Small intestine (tissue), 7 donors: ENCODE measurements at regions not wholly inside any gene's neighbourhood (a gene's known extent, or its start where the extent isn't known, plus 50 kb on each side); places are given as distances from the start of the nearest gene placed in this dataset.
A peak's percentile ranks its signal among the peaks of the same experiment; 100 is the strongest.

Source experiments
- DNase-seq, 2 donors: peaks; one replicate each; pipeline versions ENCODE4 v3.0.0 to v3.0.0-alpha.2; 2013
- FAIRE-seq: peaks from 2 replicates; lab custom pipeline; 2012; peaks lifted over from hg19 to GRCh38; lab: Jason Lieb, UNC
- H3K27ac ChIP-seq, 3 donors: one replicate each; pipeline ENCODE4 v1.5.1; 2013; ENCODE audit warnings: low read length in 2 of 3, mild to moderate bottlenecking in 2 of 3, control low read depth in 1 of 3, inconsistent platforms in 1 of 3, low read depth in 1 of 3, moderate library complexity in 1 of 3
- H3K27me3 ChIP-seq, 3 donors: one replicate each; pipeline ENCODE4 v1.6.1; 2013; ENCODE audit warnings: low read length in 3 of 3, inconsistent platforms in 1 of 3; ENCODE audit not compliant: control insufficient read depth in 3 of 3, insufficient read depth in 3 of 3
- H3K36me3 ChIP-seq, 3 donors: one replicate each; pipeline ENCODE4 v1.6.1; 2013; ENCODE audit warnings: low read length in 3 of 3, inconsistent platforms in 1 of 3, low read depth in 1 of 3, mild to moderate bottlenecking in 1 of 3, moderate library complexity in 1 of 3; ENCODE audit not compliant: control insufficient read depth in 3 of 3, insufficient read depth in 2 of 3
- H3K4me1 ChIP-seq, 3 donors: one replicate each; pipeline ENCODE4 v1.6.1; 2013; ENCODE audit warnings: low read length in 2 of 3, inconsistent platforms in 1 of 3, low read depth in 1 of 3, mild to moderate bottlenecking in 1 of 3, moderate library complexity in 1 of 3; ENCODE audit not compliant: control insufficient read depth in 3 of 3, insufficient read depth in 2 of 3
- H3K4me3 ChIP-seq, 3 donors: one replicate each; pipeline ENCODE4 v1.5.1; 2013; ENCODE audit warnings: low read length in 3 of 3, control low read depth in 1 of 3, inconsistent platforms in 1 of 3, low read depth in 1 of 3, mild to moderate bottlenecking in 1 of 3, moderate library complexity in 1 of 3
- H3K9me3 ChIP-seq, 2 donors: one replicate each; pipeline ENCODE4 v1.6.1; 2013; ENCODE audit warnings: low read depth in 1 of 2, low read length in 1 of 2; ENCODE audit not compliant: control insufficient read depth in 2 of 2, insufficient read depth in 1 of 2
- WGBS, 3 donors: extraction: QIAGEN DNeasy Blood & Tissue Kit; methylation state at CpG; one replicate each; pipeline ENCODE4 v1.1.7; 2013; 5-methylcytosine and 5-hydroxymethylcytosine counted together
- donor health status: healthy with polysubstance abuse.
- donor health status: control.
- donor health status: control.
- donor health status: Bipolar disorder and iron deficiency.
- donor health status: healthy.

DNA sequence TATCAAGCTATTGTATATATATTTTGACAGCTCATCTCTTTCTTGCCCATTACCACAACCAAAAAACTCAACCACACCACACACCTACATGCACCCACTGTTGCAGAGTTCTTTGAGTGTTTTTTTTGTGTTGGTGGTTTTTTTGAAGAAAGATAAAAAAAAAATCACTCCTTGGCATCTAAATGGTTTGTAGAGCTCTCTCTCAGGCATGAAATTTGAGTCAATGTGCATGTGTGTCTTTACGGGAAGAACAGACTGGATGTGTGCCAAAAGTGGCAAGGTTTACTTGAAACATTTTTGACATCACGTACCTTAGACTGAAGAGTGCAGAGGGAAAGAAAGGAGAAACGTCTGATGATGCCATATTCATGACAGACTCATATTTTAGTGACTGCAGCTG, 154.2 kb downstream of the FHIP1A start:
- Histone ChIP-seq H3K36me3 (no peaks in the 10 kb centered on the region), H3K9me3 (no peaks in the 10 kb centered on the region), H3K27ac (no peak overlapping the region), H3K4me1 (peaks cover 3 to 25% (median 4%) of the 10 kb centered on the region in 3 donors), H3K27me3 (no peaks in the 10 kb centered on the region), H3K4me3 (no peak overlapping the region)
- WGBS, 3 donors, result 1 to 13% (median 13%) methylated on average over 3 of the region's 3 CpGs
- peak in 1 of 2 donors; percentile 72 for DNase-seq
- no peak for FAIRE-seq

DNA sequence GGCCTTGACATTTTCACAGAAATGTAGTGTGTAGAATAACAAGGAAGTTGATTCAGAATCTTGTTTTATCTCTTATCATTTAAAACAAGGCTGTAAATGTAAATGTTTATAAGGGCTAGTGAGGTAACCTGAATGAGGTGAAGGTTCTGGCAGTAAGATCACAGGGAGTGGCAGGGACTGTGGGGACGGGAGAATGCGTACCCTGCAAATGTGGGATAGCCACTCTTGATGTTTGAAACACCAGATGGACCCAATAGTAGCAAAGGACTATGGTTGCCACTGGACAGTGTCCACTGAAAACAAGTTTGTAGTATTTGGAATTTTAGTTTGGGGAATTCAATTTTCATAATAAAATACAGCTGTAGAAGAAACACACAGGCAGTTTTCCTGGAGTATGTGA, 155.3 kb downstream of the FHIP1A start:
- Histone ChIP-seq H3K27ac (peak overlapping the region; percentile 38 to 66 (median 55)), H3K36me3 (no peaks in the 10 kb centered on the region), H3K27me3 (no peaks in the 10 kb centered on the region), H3K9me3 (no peaks in the 10 kb centered on the region), H3K4me1 (peaks cover 3 to 25% (median 4%) of the 10 kb centered on the region in 3 donors), H3K4me3 (no peak overlapping the region)
- DNase-seq (peak; percentile 70 to 83), FAIRE-seq (peak; percentile 93)
- WGBS, 3 donors, result 24 to 61% (median 40%) methylated on average over 2 of the region's 2 CpGs

DNA sequence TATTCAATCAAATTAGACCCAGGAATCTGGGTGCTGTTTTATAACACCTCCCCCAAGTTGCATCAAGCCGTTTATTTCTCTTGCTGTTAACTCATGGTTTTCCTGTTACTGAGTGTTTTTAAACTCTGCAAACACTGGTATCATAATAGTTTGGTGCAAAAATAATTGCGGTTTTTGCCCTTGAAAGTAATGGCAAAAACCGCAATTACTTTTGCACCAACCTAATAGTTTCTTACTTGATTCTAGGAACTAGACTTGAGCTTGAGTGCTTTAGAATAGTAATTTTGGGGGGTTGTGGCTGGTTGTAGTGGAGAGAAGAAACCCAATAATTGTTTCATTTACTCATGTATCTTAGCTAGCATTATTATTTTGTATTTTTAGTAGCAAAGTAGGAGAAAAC, 156.6 kb downstream of the FHIP1A start:
- peaks cover 3 to 25% (median 4%) of the 10 kb centered on the region in 3 donors for H3K4me1 ChIP-seq
- no peak overlapping the region for H3K4me3 ChIP-seq
- no peak overlapping the region for H3K27ac ChIP-seq
- no peaks in the 10 kb centered on the region for H3K36me3 ChIP-seq
- no peaks in the 10 kb centered on the region for H3K27me3 ChIP-seq
- H3K9me3 ChIP-seq, result no peaks in the 10 kb centered on the region
- FAIRE-seq (no peak), DNase-seq (no peak)
- WGBS, 3 donors, result 27 to 69% (median 37%) methylated on average over 3 of the region's 3 CpGs

DNA sequence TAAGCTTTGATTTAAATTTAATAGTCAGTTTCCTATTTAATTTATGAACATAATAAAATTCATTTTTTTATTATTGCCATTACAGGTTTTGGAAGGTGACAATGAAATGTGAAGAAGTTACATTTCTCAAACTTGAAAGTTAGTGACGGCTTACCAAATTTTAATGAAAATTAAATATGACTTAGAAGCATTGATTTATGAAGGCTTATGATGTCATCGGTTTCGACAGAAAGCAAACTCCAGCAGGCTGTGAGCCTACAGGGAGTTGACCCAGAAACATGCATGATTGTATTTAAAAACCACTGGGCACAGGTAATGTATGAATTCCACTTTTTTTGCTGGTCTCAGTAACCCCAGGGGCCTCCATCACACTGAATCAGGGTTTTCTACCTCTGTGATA, 157.1 kb downstream of the FHIP1A start:
- peaks cover 3 to 25% (median 4%) of the 10 kb centered on the region in 3 donors for H3K4me1 ChIP-seq
- H3K9me3 ChIP-seq, result no peaks in the 10 kb centered on the region
- 46 to 79% (median 72%) methylated on average over 3 of the region's 3 CpGs for WGBS, 3 donors
- no peak overlapping the region for H3K4me3 ChIP-seq
- H3K36me3 ChIP-seq, result no peaks in the 10 kb centered on the region
- no peaks in the 10 kb centered on the region for H3K27me3 ChIP-seq
- H3K27ac ChIP-seq, result no peak overlapping the region
- DNase-seq, result peak in 1 of 2 donors; percentile 20
- FAIRE-seq, result no peak

DNA sequence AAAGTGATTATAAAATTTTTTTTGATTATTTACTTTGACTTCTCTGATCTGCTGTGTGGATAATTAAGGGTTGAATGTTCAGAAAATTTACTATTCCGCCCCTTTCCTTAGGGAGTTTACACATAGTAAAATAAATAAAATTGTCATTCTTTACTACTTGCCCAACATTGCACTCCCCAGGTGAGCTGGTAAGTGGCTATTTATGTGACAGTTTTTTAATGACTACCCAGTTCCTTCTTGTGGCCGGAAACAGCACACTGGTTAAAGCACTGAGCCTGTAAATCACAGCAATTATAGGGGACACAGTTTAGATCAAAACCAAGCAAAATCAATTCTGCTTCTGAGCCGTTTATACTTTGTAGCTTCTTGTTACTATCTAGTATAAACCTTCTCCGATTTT, 158.1 kb downstream of the FHIP1A start:
- FAIRE-seq, result no peak
- WGBS, 3 donors, result 27 to 51% (median 42%) methylated on average over 4 of the region's 4 CpGs
- no peak overlapping the region for H3K27ac ChIP-seq
- DNase-seq, result no peak
- no peak overlapping the region for H3K4me3 ChIP-seq
- no peaks in the 10 kb centered on the region for H3K27me3 ChIP-seq
- no peaks in the 10 kb centered on the region for H3K9me3 ChIP-seq
- H3K4me1 ChIP-seq, result peaks cover 1 to 25% (median 2%) of the 10 kb centered on the region in 3 donors
- H3K36me3 ChIP-seq, result no peaks in the 10 kb centered on the region

DNA sequence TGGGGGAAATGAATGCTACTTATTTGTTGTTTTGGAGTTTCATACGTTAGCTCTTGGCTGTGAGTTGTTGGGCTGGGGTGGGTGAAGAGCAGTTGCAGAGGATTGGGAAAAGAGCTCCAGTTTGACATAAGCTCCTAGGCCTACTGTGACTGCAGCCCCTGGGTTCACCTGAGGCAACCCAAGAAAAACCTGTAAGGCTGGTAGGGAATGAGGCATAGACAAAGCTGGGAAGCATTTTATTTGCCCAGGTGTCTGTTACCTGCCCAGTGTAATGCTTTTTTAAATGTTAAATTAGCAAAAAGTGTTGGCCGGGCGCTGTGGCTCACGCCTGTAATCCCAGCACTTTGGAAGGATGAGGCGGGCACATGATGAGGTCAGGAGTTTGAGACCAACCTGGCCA, 160.0 kb downstream of the FHIP1A start:
- DNase-seq, result no peak
- H3K4me1 ChIP-seq, result peaks cover 0 to 16% (median 4%) of the 10 kb centered on the region in 3 donors

DNA sequence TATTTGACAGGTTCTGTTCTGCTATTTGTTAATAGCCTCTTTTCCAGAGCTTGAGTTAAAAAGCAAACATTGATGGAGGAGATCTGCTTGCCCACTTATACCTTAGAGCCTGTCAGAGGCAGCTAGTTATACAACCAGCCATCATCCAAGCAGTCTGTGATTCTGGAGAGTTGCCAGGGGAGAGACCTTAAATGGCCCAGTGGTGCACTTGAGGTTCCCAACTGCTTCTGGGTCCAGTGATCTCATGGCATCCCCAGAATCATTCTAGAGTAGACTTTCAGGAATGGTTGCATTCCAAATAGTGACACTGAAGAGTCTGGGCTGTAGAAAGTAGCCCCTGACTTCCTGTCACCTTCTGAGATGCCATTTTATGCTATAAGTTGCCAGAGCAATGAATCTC, 160.7 kb downstream of the FHIP1A start:
- Histone ChIP-seq H3K4me1 (peaks cover 0 to 10% (median 4%) of the 10 kb centered on the region in 3 donors), H3K27me3 (no peaks in the 10 kb centered on the region), H3K36me3 (no peaks in the 10 kb centered on the region), H3K4me3 (no peak overlapping the region), H3K27ac (no peak overlapping the region), H3K9me3 (no peaks in the 10 kb centered on the region)
- no peak for FAIRE-seq
- DNase-seq, result no peak

More for the DNA sequence above, 160.0 kb downstream of the FHIP1A start:
- WGBS, 3 donors, result 83 to 92% (median 92%) methylated on average over 5 of the region's 5 CpGs
- no peak for FAIRE-seq
- Histone ChIP-seq H3K27me3 (no peaks in the 10 kb centered on the region), H3K9me3 (no peaks in the 10 kb centered on the region), H3K27ac (no peak overlapping the region), H3K36me3 (no peaks in the 10 kb centered on the region), H3K4me3 (no peak overlapping the region)

DNA sequence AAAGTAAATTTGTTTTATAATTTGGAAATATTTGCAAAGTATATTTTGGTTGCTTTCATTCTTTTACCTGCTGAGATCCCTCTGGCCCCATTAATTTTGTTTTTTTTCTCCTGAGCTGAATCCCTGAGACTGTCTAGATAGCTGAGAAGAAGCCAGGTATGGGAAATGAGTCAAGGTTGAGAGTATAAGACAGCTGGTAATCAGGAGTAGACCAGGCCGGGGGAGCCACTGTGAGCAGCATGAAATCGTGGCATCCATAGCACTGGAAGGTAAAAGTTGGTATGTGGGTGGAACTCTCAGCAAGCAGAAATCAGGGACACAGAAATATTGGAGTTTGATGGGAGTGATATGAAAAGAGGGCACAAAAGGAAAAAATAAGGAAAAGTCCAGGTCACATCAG, 164.5 kb downstream of the FHIP1A start:
- peaks cover 0 to 4% of the 10 kb centered on the region in 2 donors for H3K9me3 ChIP-seq
- no peak for FAIRE-seq
- no peaks in the 10 kb centered on the region for H3K27me3 ChIP-seq
- WGBS, 3 donors, result 63 to 86% (median 79%) methylated on average over 2 of the region's 2 CpGs
- peak overlapping the region in 2 of 3 donors; percentile 74 to 76 for H3K27ac ChIP-seq
- peaks cover 2 to 4% (median 3%) of the 10 kb centered on the region in 3 donors for H3K4me1 ChIP-seq
- no peaks in the 10 kb centered on the region for H3K36me3 ChIP-seq
- H3K4me3 ChIP-seq, result no peak overlapping the region
- DNase-seq, result no peak

DNA sequence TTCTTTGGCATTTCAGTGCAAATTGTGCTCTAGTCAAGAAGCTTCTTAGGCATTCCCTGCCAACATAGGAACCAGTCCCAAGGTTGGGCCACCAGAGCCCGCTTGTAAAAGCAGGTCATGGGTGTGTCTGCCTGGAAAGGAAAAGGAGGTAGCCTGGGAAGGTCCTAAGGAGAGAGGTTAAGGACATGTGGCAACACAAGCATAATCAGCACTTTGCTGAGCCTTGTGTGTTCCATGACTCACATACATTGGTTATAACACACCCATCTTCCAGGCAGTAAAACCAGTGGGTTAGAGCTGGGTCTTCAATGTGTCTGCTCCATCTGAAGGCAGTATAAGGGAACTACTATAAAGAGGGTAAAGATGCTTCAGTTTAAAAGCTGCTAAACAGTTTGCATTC, 165.0 kb downstream of the FHIP1A start:
- Histone ChIP-seq H3K4me1 (peaks cover 2 to 4% (median 3%) of the 10 kb centered on the region in 3 donors), H3K27ac (peak overlapping the region in 2 of 3 donors; percentile 74 to 76), H3K9me3 (peaks cover 0 to 4% of the 10 kb centered on the region in 2 donors), H3K36me3 (no peaks in the 10 kb centered on the region), H3K27me3 (no peaks in the 10 kb centered on the region), H3K4me3 (no peak overlapping the region)
- DNase-seq (peak; percentile 38 to 96), FAIRE-seq (peak; percentile 51)
- WGBS, 3 donors, result 10 to 44% (median 38%) methylated on average over 1 of the region's 1 CpG
